ENCODE measurements at regions not wholly inside any gene's neighbourhood (a gene's known extent, or its start where the extent isn't known, plus 50 kb on each side); places are given as distances from the start of the nearest gene placed in this dataset.
"Not testable (repeated sequence)": the region's sequence is repeated elsewhere in the genome, so short reads cannot be mapped to it uniquely, and the experiment has no call there.

- not testable (repeated sequence) for TF ChIP-seq POLR2AphosphoS5 (IDR thresholded peaks at IDR 0.05; ENCODE audit: low read depth, low read length); POLR2A (IDR thresholded peaks at IDR 0.05; ENCODE audit: low read depth, low read length); TAF1 (IDR thresholded peaks at IDR 0.05; ENCODE audit: low read depth, low read length); POU2F2 (IDR thresholded peaks at IDR 0.05; ENCODE audit: low read depth, low read length); PAX5 (IDR thresholded peaks at IDR 0.05; ENCODE audit: insufficient read depth, low read length, severe bottlenecking)
Observed at GRCh38 chr16:66024567-66024966, 341.9 kb upstream of the CDH5 start.
